A673 (cell line): ENCODE measurements at regions not wholly inside any gene's neighbourhood (a gene's known extent, or its start where the extent isn't known, plus 50 kb on each side); places are given as distances from the start of the nearest gene placed in this dataset.

Experiments used
- EZH2 ChIP-seq: fragments of 200-600 bp; sonication (generic); IDR thresholded peaks from 2 replicates; pipeline ENCODE4 v1.6.1; 2017; ENCODE audit warnings: borderline replicate concordance, low read depth, mild to moderate bottlenecking, mixed read lengths, antibody characterized with exemption, low read length; ENCODE audit not compliant: poor library complexity, severe bottlenecking
- TF ChIP-seq, protein P1 (sequence below): fragments of 300-800, 200-600 bp; sonication (generic); conservative IDR thresholded peaks from 2 replicates; pipeline ENCODE4 v1.5.1; 2017; ENCODE audit warnings: low read depth, mild to moderate bottlenecking, antibody characterized with exemption, low read length, moderate library complexity, mixed read lengths

DNA sequence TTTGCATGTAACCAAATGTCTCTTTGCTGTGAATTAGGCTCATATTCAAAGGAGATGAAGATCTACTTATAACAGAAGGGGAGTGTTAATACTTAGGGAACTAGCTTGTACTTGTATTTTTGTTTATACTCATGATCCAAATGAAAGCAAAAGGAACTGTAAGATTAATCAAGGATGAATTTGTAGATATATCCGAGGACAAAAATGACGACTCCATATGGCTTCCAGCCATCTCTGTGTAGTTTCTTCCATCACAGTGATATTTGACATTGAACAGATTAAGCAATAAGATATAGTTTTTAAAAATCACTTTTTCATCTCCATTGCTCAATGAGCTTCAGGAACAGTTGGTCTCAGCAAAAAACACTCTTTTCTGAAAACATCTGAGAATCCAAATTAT is 257.4 kb upstream of the CAMK1G start:
- TF ChIP-seq, protein P1, sequence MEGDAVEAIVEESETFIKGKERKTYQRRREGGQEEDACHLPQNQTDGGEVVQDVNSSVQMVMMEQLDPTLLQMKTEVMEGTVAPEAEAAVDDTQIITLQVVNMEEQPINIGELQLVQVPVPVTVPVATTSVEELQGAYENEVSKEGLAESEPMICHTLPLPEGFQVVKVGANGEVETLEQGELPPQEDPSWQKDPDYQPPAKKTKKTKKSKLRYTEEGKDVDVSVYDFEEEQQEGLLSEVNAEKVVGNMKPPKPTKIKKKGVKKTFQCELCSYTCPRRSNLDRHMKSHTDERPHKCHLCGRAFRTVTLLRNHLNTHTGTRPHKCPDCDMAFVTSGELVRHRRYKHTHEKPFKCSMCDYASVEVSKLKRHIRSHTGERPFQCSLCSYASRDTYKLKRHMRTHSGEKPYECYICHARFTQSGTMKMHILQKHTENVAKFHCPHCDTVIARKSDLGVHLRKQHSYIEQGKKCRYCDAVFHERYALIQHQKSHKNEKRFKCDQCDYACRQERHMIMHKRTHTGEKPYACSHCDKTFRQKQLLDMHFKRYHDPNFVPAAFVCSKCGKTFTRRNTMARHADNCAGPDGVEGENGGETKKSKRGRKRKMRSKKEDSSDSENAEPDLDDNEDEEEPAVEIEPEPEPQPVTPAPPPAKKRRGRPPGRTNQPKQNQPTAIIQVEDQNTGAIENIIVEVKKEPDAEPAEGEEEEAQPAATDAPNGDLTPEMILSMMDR = no peak
- TF ChIP-seq EZH2 = no peak
